ENCODE measurements at regions not wholly inside any gene's neighbourhood (a gene's known extent, or its start where the extent isn't known, plus 50 kb on each side); places are given as distances from the start of the nearest gene placed in this dataset.

GRCh38 chr5:13632676-13633075 is 311.8 kb downstream of the DNAH5 start:
- no peak for TF ChIP-seq CTCF (IDR thresholded peaks at IDR 0.05)
- TF ChIP-seq EP300 (IDR thresholded peaks at IDR 0.05) = no peak
- TF ChIP-seq POLR2A (IDR thresholded peaks at IDR 0.05) = no peak
